B cell (primary cell): ENCODE measurements at regions not wholly inside any gene's neighbourhood (a gene's known extent, or its start where the extent isn't known, plus 50 kb on each side); places are given as distances from the start of the nearest gene placed in this dataset.

Experiments
- CTCF ChIP-seq: fragments of 200-600 bp; IDR thresholded peaks from one replicate; pipeline ENCODE4 v1.8.0; 2022; ENCODE audit warnings: antibody characterized with exemption, mild to moderate bottlenecking
- EZH2 ChIP-seq: IDR thresholded peaks from 2 replicates; pipeline ENCODE4 v1.6.1; 2012; ENCODE audit warnings: borderline replicate concordance, low read depth, mild to moderate bottlenecking, moderate library complexity, low read length; ENCODE audit not compliant: insufficient read depth, poor library complexity, severe bottlenecking

DNA sequence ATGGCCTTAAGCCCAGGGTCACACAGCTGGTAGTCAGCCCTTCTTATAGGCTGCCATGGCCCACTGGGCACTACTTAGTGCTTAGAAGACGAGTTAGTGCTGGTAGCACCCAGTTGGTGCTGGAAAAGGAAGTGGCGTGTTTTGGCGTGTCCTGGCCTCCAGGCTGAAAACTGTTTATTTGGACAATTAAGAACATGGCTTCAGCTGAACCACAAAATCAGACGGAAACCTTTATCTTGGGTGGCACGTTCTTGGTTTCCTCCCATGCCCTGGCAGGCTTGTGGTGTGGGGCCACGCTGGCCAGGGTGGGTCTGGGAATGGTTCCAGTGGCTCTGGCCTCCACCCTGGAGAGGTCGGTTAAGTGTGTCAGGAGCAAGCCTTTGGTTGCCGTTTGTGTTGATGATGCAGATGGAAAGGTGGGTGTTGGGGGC, 141.5 kb upstream of the HAAO start:
- no peak for TF ChIP-seq CTCF
- TF ChIP-seq EZH2: no peak
